Calu3 (cell line): ENCODE measurements at regions not wholly inside any gene's neighbourhood (a gene's known extent, or its start where the extent isn't known, plus 50 kb on each side); places are given as distances from the start of the nearest gene placed in this dataset.

ENCODE experiments used
- BruUV-seq: library from RNA; stranded (reverse); fragments of 400-500 nt; replicated peaks from 2 replicates; lab custom pipeline; 2021; lab: Mats Ljungman, UMichigan
- CTCF ChIA-PET: fragments of 300-600 bp; sonication (Branson Sonifier 250); formaldehyde crosslinking; loops from one replicate; lab custom pipeline; 2022; ENCODE audit warnings: antibody characterized with exemption; lab: Charles Lee
- DNase-seq: peaks from one replicate; pipeline ENCODE4 v3.0.0; 2022
- H3K27ac Mint-ChIP-seq: one replicate; pipeline ENCODE4 v1.8.0; 2022; ENCODE audit warnings: mixed read lengths; ENCODE audit not compliant: unreplicated experiment
- H3K27me3 Mint-ChIP-seq: one replicate; pipeline ENCODE4 v1.8.0; 2022; ENCODE audit warnings: mixed read lengths; ENCODE audit not compliant: unreplicated experiment
- H3K36me3 Mint-ChIP-seq: one replicate; pipeline ENCODE4 v1.8.0; 2022; ENCODE audit warnings: mild to moderate bottlenecking, moderate library complexity, mixed read lengths; ENCODE audit not compliant: insufficient read depth, unreplicated experiment
- H3K4me1 Mint-ChIP-seq: one replicate; pipeline ENCODE4 v1.8.0; 2022; ENCODE audit warnings: mild to moderate bottlenecking, low read depth, mixed read lengths; ENCODE audit not compliant: unreplicated experiment
- H3K4me3 Mint-ChIP-seq: one replicate; pipeline ENCODE4 v1.8.0; 2022; ENCODE audit warnings: mild to moderate bottlenecking, low read depth, moderate library complexity, mixed read lengths; ENCODE audit not compliant: unreplicated experiment
- H3K9me3 Mint-ChIP-seq: one replicate; pipeline ENCODE4 v1.8.0; 2022; ENCODE audit warnings: low read depth, mixed read lengths; ENCODE audit not compliant: unreplicated experiment
- intact Hi-C: fragments of 100-400 bp; cut with micrococcal nuclease; formaldehyde crosslinking; loops from one replicate; pipeline ENCODE4 v1.10.0; 2022; ENCODE audit not compliant: unreplicated experiment
- TF ChIP-seq, protein P1 (sequence below): fragments of 200-600 bp; IDR thresholded peaks from one replicate; pipeline ENCODE4 v1.8.0; 2022; ENCODE audit warnings: antibody characterized with exemption; ENCODE audit not compliant: unreplicated experiment

DNA sequence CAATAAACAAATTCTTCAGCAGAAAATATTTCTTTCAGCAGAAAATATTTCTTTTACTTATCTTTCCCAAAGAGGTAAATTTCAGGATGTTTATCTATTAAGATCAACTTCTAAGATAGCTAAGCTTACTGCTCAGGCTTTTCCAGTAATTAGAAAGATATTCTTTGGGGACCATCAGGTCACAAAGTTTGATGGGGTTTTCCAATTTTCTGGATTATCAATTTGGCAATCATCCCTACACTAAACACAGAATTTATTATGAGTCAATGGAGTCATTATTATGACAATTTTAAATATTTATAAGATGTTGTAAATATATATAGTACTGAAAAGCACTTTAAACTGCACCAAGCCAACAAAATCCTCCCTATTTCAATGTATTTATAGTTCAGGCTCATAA lies 137.6 kb downstream of the AKAP11 start:
- H3K9me3 Mint-ChIP-seq = no peaks in the 10 kb centered on the region
- CTCF ChIA-PET = no interaction called here

DNA sequence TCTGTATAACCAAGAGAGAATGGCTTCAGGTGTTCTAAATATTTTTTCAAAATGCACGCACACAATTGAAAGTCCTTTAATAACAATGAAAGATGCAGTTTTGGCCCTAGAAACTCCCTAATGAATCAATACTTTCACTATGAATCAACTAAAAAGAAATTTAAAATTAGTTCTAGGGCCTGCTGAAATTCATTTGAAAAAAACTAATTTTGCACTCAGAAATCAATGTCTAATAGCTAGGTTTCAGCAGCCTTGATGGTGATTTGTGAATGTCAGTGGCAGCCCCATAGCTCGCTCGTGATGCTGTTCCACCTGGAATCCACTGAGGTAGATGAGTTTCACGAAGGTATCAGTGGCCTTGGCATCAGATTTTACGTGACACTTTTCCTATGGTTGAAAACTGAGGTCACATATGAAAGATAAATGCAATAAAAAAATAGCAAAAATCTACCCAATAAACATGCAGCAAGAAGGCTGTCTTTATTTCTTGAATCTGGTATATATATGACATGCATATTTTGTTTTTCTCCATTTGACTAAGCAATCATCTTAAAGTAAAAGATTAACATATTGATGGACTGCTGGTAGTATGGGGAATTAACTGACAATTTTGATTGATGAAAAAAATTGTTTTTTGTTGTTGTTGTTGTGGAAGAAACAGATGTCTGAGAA lies 141.0 kb downstream of the AKAP11 start:
- H3K27me3 Mint-ChIP-seq = no peaks in the 10 kb centered on the region
- H3K4me3 Mint-ChIP-seq = no peak overlapping the region
- H3K36me3 Mint-ChIP-seq = no peaks in the 10 kb centered on the region
- H3K4me1 Mint-ChIP-seq = no peaks in the 10 kb centered on the region
- no peak overlapping the region for H3K27ac Mint-ChIP-seq
- no peak for DNase-seq
- CTCF ChIA-PET = no interaction called here
- TF ChIP-seq, protein P1, sequence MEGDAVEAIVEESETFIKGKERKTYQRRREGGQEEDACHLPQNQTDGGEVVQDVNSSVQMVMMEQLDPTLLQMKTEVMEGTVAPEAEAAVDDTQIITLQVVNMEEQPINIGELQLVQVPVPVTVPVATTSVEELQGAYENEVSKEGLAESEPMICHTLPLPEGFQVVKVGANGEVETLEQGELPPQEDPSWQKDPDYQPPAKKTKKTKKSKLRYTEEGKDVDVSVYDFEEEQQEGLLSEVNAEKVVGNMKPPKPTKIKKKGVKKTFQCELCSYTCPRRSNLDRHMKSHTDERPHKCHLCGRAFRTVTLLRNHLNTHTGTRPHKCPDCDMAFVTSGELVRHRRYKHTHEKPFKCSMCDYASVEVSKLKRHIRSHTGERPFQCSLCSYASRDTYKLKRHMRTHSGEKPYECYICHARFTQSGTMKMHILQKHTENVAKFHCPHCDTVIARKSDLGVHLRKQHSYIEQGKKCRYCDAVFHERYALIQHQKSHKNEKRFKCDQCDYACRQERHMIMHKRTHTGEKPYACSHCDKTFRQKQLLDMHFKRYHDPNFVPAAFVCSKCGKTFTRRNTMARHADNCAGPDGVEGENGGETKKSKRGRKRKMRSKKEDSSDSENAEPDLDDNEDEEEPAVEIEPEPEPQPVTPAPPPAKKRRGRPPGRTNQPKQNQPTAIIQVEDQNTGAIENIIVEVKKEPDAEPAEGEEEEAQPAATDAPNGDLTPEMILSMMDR = no peak
- no peaks in the 10 kb centered on the region for H3K9me3 Mint-ChIP-seq
- no TSS peak for BruUV-seq
- intact Hi-C loops = no loop called here

More for the DNA sequence above, 137.6 kb downstream of the AKAP11 start:
- H3K27ac Mint-ChIP-seq = no peak overlapping the region
- DNase-seq = no peak
- H3K4me3 Mint-ChIP-seq = no peak overlapping the region
- H3K4me1 Mint-ChIP-seq = peaks cover 8% of the 10 kb centered on the region
- TF ChIP-seq, protein P1 = no peak
- no peaks in the 10 kb centered on the region for H3K36me3 Mint-ChIP-seq
- no peaks in the 10 kb centered on the region for H3K27me3 Mint-ChIP-seq
- intact Hi-C loops = no loop called here
- BruUV-seq = no TSS peak

DNA sequence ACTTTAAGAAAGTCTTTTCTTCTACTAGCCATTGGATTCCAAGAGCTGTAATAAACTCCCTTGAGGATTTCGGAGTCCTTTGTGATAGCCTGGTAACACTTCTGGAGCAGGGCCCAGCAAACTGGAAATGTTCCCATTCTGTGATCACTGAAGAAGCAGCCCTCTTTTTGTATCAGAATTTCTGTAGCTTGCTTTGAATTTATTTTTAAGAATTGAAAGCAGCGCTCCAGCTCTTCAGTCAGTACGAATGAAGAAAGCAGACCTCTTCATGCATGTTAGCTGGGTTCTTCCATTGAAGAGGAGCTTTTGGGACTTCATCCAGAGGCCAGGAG lies 141.5 kb downstream of the AKAP11 start:
- no peaks in the 10 kb centered on the region for H3K4me1 Mint-ChIP-seq
- DNase-seq = no peak
- CTCF ChIA-PET = no interaction called here
- TF ChIP-seq, protein P1 = no peak
- BruUV-seq = no TSS peak
- intact Hi-C loops = no loop called here
- H3K27ac Mint-ChIP-seq = no peak overlapping the region
- H3K36me3 Mint-ChIP-seq = no peaks in the 10 kb centered on the region
- H3K27me3 Mint-ChIP-seq = no peaks in the 10 kb centered on the region
- H3K9me3 Mint-ChIP-seq = no peaks in the 10 kb centered on the region
- H3K4me3 Mint-ChIP-seq = no peak overlapping the region

DNA sequence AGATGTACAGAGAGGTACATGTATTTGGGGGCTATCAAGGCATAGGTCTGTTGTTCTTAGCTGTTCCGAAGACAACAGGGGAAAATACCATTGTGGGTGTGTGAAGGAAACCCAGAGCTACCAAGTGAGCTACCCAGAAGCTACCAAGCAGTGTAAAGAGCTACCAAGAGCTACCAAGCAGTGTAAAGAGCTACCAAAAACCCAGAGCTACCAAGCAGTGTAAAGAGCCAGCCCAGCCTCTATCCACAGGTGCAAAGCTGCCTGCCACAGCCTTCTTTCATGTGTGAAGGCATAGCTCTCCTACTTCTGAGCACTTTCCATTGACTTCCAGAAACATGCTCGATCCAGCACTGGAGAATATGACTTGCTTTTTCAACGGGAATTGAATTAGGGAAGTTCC lies 145.7 kb downstream of the AKAP11 start:
- Mint-ChIP-seq H3K27ac (no peak overlapping the region), H3K36me3 (no peaks in the 10 kb centered on the region), H3K9me3 (no peaks in the 10 kb centered on the region), H3K27me3 (peaks cover 17% of the 10 kb centered on the region), H3K4me3 (no peak overlapping the region), H3K4me1 (no peaks in the 10 kb centered on the region)
- CTCF ChIA-PET = no interaction called here
- TF ChIP-seq, protein P1 = no peak
- intact Hi-C loops = no loop called here
- no TSS peak for BruUV-seq
- no peak for DNase-seq
